Spleen (tissue), 11 donors: ENCODE measurements at regions not wholly inside any gene's neighbourhood (a gene's known extent, or its start where the extent isn't known, plus 50 kb on each side); places are given as distances from the start of the nearest gene placed in this dataset.
A peak's percentile ranks its signal among the peaks of the same experiment; 100 is the strongest.

ENCODE experiments used
- DNase-seq: peaks from one replicate; pipeline ENCODE4 v3.0.0-alpha.2; 2020
- H3K27ac ChIP-seq, 8 donors: fragments of 200-600 bp; sonication (generic) in 7 of 8; 1 replicate in 4 of 8; 2 replicates in 4 of 8; pipeline versions ENCODE4 v1.5.0 to v1.8.0; 2016 to 2021; ENCODE audit warnings: inconsistent platforms in 4 of 8, mild to moderate bottlenecking in 4 of 8, moderate library complexity in 1 of 8
- H3K27me3 ChIP-seq, 7 donors: fragments of 200-600 bp; sonication (generic) in 6 of 7; replicated peaks in 1 of 7; 1 replicate in 4 of 7; 2 replicates in 3 of 7; pipeline versions ENCODE4 v1.5.0 to v1.8.0; 2016 to 2021; ENCODE audit warnings: inconsistent platforms in 3 of 7, mild to moderate bottlenecking in 1 of 7
- H3K36me3 ChIP-seq, 6 donors: fragments of 200-600 bp; sonication (generic) in 5 of 6; 1 replicate in 4 of 6; 2 replicates in 2 of 6; pipeline versions ENCODE4 v1.5.0 to v1.8.0; 2016 to 2021; ENCODE audit warnings: inconsistent platforms in 2 of 6
- H3K4me1 ChIP-seq, 6 donors: fragments of 200-600 bp; sonication (generic) in 5 of 6; 1 replicate in 3 of 6; 2 replicates in 3 of 6; pipeline versions ENCODE4 v1.5.0 to v1.8.0; 2016 to 2021; ENCODE audit warnings: inconsistent platforms in 3 of 6
- H3K4me3 ChIP-seq, 8 donors: fragments of 200-600 bp; sonication (generic) in 7 of 8; 1 replicate in 4 of 8; 2 replicates in 4 of 8; pipeline versions ENCODE4 v1.5.0 to v1.8.0; 2016 to 2021; ENCODE audit warnings: inconsistent platforms in 4 of 8, mild to moderate bottlenecking in 4 of 8, moderate library complexity in 2 of 8
- H3K9me3 ChIP-seq, 8 donors: fragments of 200-600 bp; sonication (generic) in 7 of 8; 1 replicate in 4 of 8; 2 replicates in 4 of 8; pipeline versions ENCODE4 v1.5.0 to v1.8.0; 2016 to 2021; ENCODE audit warnings: inconsistent platforms in 4 of 8
- POLR2A ChIP-seq, 3 donors: fragments of 450-650 bp; IDR thresholded peaks; one replicate each; pipeline ENCODE4 v1.5.1; 2017; ENCODE audit warnings: antibody characterized with exemption in 3 of 3, mild to moderate bottlenecking in 1 of 3
- POLR2AphosphoS5 ChIP-seq, 3 donors: sonication (generic); formaldehyde crosslinking; IDR thresholded peaks; one replicate each; pipeline ENCODE4 v1.5.1; 2017; ENCODE audit warnings: antibody characterized with exemption in 3 of 3
- WGBS, 5 donors: extraction: QIAGEN DNeasy Blood & Tissue Kit in 3 of 5; methylation state at CpG; one replicate each; pipeline versions ENCODE4 v1.1.5 to v1.1.7; 2013 to 2018; 5-methylcytosine and 5-hydroxymethylcytosine counted together
- intact Hi-C: fragments of 100-400 bp; cut with DNase I; formaldehyde crosslinking; loops from one replicate; pipeline ENCODE4 v1.15.0; 2023; ENCODE audit warnings: low total_unique reads
- TF ChIP-seq, protein P1 (sequence below), 11 experiments: fragments of 200-600 bp in 7 of 11; fragments of 450-650 bp in 4 of 11; sonication (generic) in 4 of 11; IDR thresholded peaks in 8 of 11; conservative IDR thresholded peaks in 3 of 11; 1 replicate in 7 of 11; 2 replicates in 4 of 11; pipeline versions ENCODE4 v1.4.0 to v1.8.0; 2016 to 2021; ENCODE audit warnings: antibody characterized with exemption in 11 of 11, inconsistent platforms in 4 of 11, mild to moderate bottlenecking in 1 of 11
- donor health status: healthy with polysubstance abuse.
- donor health status: DM: no; HTN: no; CAD: no; lungs with moderate emphysema.
- donor health status: DM: no; HTN: no; CAD: no.
- donor health status: Bipolar disorder and iron deficiency.
- donor health status: healthy.
- donor health status: DM: no; HTN: no; CAD: no.
- donor health status: DM: yes; HTN: yes; CAD: no.

DNA sequence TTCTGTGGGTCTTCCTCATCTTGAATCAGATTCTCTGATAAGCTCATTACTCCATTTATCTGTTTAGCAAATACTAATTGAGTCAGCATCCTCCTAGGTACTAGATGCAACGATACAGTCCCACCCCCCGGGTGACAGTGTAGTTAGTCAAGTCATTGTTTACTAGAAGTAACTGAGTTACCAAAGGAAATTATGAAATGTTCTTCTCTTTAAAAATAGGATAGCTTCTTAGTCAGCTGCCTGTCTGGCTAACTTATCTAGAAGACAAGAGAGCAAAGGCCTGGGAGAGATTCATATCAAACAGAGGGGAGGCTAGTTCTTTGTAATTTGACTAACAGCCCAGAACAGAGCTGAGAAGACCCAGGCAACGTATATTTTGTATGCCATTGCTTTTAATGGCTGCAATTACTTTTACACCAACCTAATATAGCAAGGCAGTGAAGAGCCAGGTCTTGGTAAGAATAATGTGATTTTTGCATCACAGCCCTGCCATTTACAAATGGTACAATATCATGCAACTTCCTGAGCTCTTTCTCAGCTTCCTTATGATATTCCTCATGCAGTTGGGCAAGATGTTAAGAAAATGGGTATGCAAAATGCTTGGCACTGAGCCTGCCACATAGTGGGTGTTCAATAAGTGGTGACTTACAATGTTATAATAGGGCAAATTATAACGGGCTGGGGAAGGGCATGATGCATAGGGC lies 149.9 kb downstream of the CHIC2 start:
- Histone ChIP-seq H3K36me3 (no peaks in the 10 kb centered on the region), H3K9me3 (no peaks in the 10 kb centered on the region), H3K4me3 (peak overlapping the region in 1 of 8 donors; percentile 32), H3K4me1 (peaks cover 0 to 29% (median under 1%) of the 10 kb centered on the region in 6 donors), H3K27ac (peak overlapping the region in 7 of 8 donors; percentile 34 to 85 (median 72)), H3K27me3 (peaks cover 0 to 3% (median 0%) of the 10 kb centered on the region in 7 donors)
- 33 to 80% (median 57%) methylated on average over 4 of the region's 4 CpGs for WGBS, 5 donors
- TF ChIP-seq POLR2A (IDR thresholded peaks at IDR 0.05) (no peak), POLR2AphosphoS5 (IDR thresholded peaks at IDR 0.05) (no peak)
- TF ChIP-seq, protein P1, sequence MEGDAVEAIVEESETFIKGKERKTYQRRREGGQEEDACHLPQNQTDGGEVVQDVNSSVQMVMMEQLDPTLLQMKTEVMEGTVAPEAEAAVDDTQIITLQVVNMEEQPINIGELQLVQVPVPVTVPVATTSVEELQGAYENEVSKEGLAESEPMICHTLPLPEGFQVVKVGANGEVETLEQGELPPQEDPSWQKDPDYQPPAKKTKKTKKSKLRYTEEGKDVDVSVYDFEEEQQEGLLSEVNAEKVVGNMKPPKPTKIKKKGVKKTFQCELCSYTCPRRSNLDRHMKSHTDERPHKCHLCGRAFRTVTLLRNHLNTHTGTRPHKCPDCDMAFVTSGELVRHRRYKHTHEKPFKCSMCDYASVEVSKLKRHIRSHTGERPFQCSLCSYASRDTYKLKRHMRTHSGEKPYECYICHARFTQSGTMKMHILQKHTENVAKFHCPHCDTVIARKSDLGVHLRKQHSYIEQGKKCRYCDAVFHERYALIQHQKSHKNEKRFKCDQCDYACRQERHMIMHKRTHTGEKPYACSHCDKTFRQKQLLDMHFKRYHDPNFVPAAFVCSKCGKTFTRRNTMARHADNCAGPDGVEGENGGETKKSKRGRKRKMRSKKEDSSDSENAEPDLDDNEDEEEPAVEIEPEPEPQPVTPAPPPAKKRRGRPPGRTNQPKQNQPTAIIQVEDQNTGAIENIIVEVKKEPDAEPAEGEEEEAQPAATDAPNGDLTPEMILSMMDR (IDR thresholded peaks at IDR 0.05 in 8 of 11, conservative IDR thresholded peaks at IDR 0.05 in 3 of 11): no peak
- intact Hi-C loops: no loop called here
- DNase-seq: no peak

- Histone ChIP-seq H3K4me1 (peaks cover 0 to 33% (median 5%) of the 10 kb centered on the region in 6 donors), H3K27me3 (peaks cover 0 to 5% (median 0%) of the 10 kb centered on the region in 7 donors), H3K9me3 (no peaks in the 10 kb centered on the region), H3K4me3 (no peak overlapping the region), H3K27ac (peak overlapping the region in 6 of 8 donors; percentile 52 to 85 (median 77)), H3K36me3 (no peaks in the 10 kb centered on the region)
- WGBS, 5 donors: 90 to 97% (median 92%) methylated on average over 3 of the region's 3 CpGs
- TF ChIP-seq, protein P1 (IDR thresholded peaks at IDR 0.05 in 8 of 11, conservative IDR thresholded peaks at IDR 0.05 in 3 of 11): no peak
- no peak for TF ChIP-seq POLR2A (IDR thresholded peaks at IDR 0.05)
- no peak for TF ChIP-seq POLR2AphosphoS5 (IDR thresholded peaks at IDR 0.05)
- intact Hi-C loops: no loop called here
- no peak for DNase-seq
Observed at GRCh38 chr4:53913771-53914170, 150.6 kb downstream of the CHIC2 start.

- peak overlapping the region in 2 of 8 donors; percentile 82 to 85 for H3K27ac ChIP-seq
- H3K36me3 ChIP-seq: no peaks in the 10 kb centered on the region
- H3K27me3 ChIP-seq: peaks cover 0 to 13% (median 0%) of the 10 kb centered on the region in 7 donors
- H3K4me3 ChIP-seq: no peak overlapping the region
- DNase-seq: no peak
- intact Hi-C loops: no loop called here
- peaks cover 0 to 39% (median 11%) of the 10 kb centered on the region in 6 donors for H3K4me1 ChIP-seq
- H3K9me3 ChIP-seq: no peaks in the 10 kb centered on the region
- 85 to 95% (median 91%) methylated on average over 5 of the region's 5 CpGs for WGBS, 5 donors
- TF ChIP-seq POLR2A (IDR thresholded peaks at IDR 0.05) (no peak), POLR2AphosphoS5 (IDR thresholded peaks at IDR 0.05) (no peak)
- TF ChIP-seq, protein P1 (IDR thresholded peaks at IDR 0.05 in 8 of 11, conservative IDR thresholded peaks at IDR 0.05 in 3 of 11): no peak
Observed at GRCh38 chr4:53912766-53913497, 151.5 kb downstream of the CHIC2 start.

GRCh38 chr4:53908661-53909078 lies 155.7 kb downstream of the CHIC2 start:
- Histone ChIP-seq H3K27me3 (peaks cover 0 to 47% (median 9%) of the 10 kb centered on the region in 7 donors), H3K27ac (peak overlapping the region in 3 of 8 donors; percentile 17 to 54 (median 22)), H3K36me3 (no peaks in the 10 kb centered on the region), H3K4me1 (peaks cover 3 to 43% (median 18%) of the 10 kb centered on the region in 6 donors), H3K4me3 (peak overlapping the region in 2 of 8 donors; percentile 1 to 27), H3K9me3 (no peaks in the 10 kb centered on the region)
- DNase-seq: no peak
- TF ChIP-seq POLR2AphosphoS5 (IDR thresholded peaks at IDR 0.05) (no peak), POLR2A (IDR thresholded peaks at IDR 0.05) (no peak)
- TF ChIP-seq, protein P1 (IDR thresholded peaks at IDR 0.05 in 8 of 11, conservative IDR thresholded peaks at IDR 0.05 in 3 of 11): peak in 10 of 11 experiments; percentile 18 to 76 (median 60)
- intact Hi-C loops: loop anchor here (5.0 kb wide), 1 partner anchor 309 kb away; no protein-coding TSS in a partner anchor
- 4 to 9% (median 8%) methylated on average over 8 of the region's 8 CpGs for WGBS, 5 donors
